T follicular helper cell (primary cell): ENCODE measurements at regions not wholly inside any gene's neighbourhood (a gene's known extent, or its start where the extent isn't known, plus 50 kb on each side); places are given as distances from the start of the nearest gene placed in this dataset.

Experiments used
- DNase-seq: peaks from one replicate; pipeline ENCODE4 v3.0.0-alpha.2; 2020; ENCODE audit warnings: low read depth

DNA sequence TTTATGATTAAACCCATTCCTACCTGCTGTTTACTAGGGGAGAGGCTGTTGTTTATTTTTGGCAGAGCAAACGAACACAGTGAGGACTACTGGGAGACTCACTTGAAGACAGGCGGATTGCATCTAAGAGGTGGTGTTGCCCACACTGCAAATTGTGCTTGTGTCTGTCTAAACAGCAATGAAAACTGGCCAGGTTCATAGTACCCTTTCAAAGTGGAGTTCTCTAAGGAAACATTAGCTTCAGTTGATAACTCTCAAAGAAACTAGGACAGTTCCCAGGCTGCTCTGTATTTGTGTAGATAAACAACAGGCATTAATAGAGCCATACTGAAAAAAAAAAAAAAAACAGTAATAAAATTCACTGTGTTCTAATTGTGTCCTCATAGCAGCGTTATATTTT, 466.0 kb upstream of the RGS6 start:
- no peak for DNase-seq

DNA sequence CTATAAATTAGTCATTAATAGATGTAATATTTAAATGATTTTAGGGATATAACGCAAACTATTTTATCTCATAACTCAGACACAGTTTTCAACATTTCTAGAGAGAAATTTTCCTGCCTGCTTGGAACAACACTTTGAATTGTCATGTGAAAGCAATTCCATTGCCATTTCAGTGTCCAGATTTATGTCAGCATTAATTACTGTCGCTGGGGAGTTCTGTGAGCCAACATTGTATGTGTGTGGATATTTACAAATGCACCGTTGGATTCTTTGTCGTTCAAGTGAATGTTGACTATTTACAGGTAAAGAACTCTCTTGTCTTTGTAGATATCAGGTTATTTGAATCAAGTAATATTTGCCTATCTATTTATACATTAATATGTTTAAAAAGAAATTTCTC, 465.3 kb upstream of the RGS6 start:
- no peak for DNase-seq

DNA sequence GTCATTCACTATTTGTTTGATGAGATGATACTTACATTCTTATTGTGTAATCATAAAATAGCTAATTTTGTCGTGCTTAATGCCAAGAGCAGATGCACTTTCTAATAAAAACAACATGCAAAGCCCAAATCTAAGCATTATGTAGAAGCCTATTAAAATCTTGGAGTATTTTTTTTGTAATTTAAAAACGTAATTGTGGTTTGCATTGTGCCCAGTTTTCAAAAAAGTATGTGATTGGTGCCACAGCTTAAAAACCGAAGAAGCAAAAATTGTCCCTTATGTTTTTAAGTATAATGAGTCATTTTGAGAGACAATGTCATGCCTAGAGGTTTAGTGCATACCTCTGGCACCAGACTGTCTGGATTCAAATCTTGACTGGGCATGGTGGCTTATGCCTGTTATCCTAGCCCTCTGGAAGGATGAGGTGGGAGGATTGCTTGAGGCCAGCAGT, 464.8 kb upstream of the RGS6 start:
- no peak for DNase-seq

DNA sequence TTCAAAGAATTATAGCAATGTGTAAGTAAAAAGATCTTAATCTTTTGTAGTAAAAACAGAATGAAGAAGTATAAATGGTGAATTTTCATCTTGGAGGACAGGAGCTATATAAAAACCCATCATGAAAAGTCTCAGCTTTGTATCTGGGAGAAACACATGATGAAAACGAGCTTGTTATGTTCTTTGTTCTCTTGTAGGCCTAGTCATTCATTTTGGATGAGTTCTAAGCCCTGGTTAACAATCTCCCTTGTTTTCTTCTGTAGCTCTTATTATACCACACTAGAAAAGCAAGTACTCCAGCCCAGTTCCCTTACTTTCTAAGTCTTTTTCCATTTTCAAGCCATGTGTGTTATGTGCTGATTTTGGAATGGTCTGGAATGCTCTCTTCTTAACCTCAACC, 463.5 kb upstream of the RGS6 start:
- no peak for DNase-seq

DNA sequence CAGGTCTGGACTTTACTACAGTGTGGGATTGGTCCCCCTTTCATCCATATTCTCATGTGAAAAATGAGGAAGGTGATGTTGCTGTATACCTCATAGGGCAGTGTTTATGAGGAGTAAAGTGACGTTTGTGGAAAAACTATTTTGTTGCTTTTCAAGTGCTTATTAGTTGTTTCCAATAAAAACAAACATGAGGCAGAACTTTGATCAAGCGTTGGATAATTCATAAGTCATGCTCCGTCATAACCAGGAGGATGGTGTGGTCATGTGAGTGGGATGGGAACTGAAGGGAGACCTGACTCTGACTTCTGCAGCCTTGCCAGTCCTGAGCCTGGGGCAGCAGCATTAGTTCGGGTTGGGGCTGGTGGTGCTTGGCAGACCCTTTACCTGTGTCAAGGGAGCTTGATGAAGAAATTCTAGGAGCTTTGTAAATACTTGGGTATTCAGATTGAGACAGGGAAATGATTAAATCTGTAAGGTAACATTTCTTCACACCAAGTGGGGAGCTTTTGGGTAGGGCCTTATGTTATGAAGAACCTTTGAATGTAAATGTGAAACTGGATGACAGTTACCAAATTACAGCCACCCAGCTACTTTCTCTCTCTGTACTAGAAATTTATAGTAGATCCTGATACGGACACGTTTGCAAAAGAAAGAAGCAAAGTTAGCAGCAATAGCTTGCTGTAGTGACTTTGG, 462.4 kb upstream of the RGS6 start:
- no peak for DNase-seq

DNA sequence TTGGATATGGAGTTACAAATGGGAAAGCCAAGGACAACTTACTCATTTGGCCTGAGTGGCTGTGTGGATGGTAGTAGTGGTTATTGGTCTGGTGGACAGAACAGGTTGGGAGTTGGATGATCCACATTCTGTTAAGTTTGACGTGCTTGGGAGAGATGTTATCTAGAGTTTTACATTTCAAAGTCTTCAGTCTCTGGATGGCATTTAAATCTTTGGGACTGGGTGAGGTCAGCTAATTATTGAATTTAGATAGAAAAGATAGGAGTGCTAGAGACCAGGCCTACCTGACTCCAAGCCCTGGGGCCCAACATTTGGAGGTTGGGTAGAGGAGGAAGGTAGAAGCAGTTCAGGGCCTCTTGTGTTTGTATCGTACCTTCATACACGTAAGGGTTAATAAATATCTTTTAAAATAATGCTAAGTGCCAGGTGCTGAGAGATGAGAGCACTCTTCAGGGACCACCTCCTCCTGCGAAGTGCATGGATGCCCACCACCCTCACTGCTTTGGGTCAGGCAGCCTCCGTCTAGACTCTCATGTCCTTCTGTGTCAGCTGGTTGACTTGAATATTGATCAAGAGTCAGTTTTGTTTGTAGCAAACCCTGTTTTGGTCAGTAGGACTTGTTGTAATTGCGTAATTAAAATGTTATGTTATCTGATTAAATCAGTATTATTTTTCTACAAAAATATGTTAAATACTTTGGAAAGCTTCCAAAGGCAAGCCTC, 460.4 kb upstream of the RGS6 start:
- no peak for DNase-seq

DNA sequence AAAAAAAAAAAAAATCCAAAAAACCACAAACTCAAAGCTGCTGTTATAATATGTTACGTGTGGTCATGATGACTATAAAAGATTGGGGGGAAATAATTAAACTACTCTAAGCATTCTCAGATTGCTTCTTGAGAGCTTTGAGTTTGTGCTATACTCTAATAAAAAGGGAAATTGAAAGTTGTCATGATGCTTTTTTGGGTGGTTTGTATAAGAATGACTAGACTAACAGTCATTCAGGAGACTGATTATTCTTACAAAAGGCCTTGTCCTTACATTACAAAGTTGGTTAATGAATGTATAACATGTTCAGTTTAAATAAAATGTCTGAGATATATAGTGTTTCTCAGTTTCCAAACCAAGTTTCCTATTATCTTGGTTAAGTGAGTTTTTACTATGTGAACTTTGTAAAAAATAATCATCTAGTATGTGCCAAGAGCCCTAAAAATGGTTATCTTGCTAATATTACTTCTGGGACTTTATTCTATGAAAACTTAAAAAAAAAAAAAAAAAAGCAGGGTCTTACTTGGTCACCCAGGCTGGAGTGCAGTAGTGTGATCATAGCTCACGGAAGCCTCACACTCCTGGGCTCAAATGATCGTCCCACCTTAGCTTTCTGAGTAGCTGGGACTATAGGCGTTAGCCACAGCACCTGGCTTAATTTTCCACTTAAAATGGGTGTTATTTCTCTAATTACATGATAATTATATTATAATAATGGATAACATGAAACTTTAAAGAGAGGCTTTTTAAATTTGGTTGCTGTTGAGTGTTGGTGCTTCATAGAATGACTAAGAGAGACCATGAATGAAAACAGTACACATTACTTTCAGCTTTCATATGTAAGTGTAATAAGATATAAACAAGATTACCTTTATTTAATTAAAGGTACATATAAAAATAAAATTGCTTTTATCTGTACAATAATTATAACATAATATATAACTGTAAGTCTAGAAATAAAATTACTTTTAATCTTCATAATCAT, 459.6 kb upstream of the RGS6 start:
- no peak for DNase-seq

DNA sequence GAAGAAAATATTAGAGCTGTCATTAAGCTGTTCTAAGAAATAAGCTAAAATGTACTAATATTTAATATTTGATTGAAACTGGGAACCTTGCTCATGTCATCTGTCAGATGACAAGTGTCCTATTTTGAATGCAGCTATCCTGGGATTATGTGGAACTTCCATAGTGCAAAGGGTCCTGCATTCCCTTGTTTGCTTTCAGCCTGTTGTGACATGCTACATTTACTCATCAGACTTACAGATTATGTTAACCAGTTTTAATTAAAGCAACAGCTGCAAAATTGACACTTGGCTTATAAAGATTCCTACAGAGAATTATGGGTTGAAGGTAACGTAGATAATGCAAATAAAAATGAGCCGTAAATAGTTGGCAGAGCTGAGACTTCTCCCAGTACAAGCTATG, 458.4 kb upstream of the RGS6 start:
- no peak for DNase-seq

DNA sequence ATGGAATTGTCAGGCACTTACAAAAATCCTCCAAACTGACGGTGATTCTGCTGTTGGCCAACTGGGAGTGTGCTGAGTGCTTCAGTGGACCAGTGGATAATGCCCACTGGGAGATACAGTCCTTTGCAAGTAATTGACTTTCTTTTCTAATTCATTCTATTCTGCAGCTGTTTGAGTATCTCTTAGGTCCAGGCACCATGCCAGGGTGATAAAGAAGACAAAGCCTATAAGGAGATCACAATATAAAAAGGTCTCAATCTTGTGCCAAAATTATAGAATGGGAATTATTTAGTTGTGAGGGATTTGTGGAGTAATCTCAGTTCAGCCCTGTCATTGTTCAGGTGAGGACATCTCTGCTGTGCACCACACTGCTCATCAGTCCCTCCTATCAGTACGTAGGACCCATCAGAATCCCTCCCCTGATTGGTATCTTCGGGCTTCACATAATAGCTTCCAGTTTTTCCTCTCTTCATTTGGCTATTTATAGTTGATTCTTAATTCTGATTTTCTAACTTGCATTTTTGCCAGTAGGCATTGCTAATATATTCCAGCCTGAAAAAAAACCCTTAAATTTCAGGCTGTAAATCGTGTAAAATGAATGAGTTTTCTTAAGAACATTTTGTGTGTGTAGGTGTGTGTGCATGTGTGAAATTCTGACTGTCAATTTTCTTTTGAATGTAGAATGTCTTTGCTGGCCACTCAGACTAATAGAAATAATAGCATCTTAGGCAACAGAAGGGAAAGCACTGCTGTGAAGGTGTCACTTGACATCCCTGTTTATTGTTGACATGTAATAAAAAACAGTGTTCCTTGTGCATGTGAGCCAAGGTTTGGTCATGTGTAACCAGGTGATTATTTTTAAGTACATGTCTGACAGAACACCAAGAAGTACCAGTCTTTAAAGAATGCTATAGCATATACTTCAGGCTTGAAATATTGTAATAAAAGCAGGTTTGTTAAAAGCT, 457.6 kb upstream of the RGS6 start:
- no peak for DNase-seq

DNA sequence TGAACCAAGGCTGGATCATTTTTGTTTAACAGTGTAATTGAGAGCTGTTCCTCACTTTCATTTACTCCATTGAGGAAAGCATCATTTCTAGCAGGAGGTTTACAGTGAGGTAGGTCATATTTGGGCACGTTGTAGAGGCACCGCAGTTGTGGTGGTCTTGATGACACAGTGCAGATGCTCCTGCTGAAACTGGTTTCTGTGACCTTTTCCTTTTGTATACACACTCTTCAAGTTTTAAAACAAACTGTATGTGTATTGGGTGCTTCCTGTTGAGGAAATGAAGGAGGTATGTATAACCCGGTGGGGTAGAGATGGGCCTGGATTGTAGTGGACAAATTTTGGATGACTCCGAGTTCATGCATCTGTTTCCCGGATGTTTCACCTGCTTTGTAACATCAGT, 456.3 kb upstream of the RGS6 start:
- no peak for DNase-seq

DNA sequence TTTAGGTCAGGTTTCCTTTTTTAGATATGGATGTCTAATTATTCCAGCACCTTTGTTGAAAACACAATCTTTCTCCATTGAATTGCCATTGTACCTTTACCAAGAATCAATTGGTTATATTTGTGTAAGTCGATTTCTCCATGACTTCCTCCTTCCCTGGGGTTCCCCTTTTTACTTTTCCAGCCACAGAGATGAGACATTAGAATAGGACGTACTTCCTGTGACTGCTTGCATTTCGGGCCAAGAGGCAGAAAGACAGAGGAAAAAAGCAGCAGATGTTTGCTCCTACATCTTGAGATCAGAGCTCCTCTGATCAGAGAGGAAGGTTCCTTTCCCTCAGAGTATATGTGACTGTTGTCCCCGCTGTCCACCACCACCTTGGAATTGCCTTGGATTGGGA, 453.7 kb upstream of the RGS6 start:
- no peak for DNase-seq

DNA sequence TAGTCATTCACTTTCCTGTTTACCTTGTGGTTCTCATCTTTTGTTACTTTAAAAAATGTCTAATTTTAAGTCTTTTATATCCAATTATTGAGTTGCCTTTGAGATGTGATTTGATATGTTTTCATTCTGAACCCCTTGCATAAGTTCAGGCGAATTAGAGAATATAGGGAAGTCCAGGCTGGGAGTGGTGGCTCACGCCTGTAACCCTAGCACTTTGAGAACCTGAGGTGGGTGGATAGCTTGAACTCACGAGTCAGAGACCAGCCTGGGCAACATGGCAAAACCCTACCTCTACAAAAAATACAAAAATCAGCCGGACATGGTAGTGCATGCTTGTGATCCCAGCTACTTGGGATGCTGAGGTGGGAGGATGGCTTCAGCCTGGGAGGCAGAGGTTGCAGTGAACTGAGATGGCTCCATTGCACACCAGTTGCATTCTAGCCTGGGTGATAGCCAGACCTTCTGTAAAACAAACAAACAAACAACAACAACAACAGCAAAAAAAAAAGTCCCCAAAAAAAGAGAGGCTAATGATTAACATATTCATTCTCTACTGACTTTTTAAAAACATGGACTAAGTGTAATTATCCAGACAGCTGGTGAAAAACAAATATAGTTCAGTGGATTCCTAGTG, 451.1 kb upstream of the RGS6 start:
- DNase-seq, result no peak

DNA sequence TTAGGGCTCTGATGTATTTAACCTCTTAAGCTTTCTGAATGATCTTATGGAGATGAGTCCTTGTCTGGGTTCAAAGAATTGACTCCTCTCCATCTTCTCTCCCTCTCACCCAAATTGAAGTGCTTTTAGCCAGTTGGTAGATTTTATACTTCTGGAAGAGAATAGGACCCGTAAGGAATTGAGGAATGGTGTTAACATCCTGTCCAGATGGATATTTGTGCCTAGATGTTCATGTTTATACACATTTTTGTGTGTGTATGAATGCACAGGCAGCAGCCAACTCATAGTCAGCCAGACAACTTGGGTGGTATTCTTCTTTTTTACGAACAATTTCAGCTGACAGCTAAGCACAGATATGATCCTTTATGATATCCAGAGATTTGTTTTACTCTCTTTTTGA, 449.6 kb upstream of the RGS6 start:
- no peak for DNase-seq

DNA sequence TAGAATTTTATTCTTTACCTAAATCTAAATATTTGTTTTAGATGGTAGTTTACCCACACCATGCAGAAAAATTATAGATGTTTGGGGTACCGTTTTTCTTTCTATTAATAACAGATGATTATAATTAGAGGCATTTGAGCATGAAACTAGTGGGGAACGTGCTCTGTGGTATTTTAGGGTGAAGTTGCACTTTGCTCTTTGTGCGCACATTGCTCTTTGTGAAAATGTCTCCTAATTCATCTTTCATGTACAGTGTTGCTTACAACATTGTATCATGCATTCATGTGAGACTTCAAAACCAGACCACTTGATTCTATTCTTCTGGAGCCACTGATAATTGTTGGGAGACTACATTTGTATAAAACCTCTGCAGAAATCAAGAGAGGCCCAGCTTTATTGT, 449.1 kb upstream of the RGS6 start:
- DNase-seq, result no peak

DNA sequence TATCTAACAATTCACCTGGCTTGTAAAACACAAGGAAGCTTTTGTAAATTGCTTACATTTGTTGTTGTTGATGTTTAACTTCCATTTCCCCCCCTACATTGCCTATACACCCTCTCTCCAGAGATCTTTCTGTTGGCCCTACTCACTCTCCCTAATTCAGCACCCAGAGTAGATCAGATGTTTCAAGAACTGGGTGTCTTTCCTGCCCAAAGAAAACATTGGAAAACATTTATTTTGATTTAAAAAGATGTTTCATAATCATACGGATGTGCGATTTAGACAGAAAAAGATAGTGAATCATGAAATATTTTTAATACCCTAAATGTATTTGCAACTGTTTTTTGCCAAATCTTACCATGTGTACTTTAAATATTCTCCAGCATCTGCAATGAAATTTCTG, 446.4 kb upstream of the RGS6 start:
- DNase-seq, result no peak

DNA sequence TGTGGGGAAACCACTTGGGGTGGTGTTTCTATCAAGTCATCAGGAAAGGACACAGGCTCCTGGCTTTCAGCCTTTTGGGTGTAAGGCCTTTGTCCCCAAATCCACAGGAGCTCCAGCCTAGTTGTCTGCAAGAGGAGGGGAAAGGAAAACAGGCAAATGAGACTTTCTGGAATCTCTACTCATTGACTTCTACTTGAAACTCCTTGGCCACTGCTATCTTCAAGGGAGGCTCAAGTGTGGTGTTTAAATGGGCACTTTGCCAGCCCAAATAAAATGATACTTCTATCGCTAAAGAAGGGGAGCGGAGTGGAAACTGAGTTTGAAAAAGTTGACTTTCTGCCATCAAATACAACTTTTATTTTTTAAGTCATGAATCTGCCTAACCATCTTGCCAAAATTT, 445.9 kb upstream of the RGS6 start:
- no peak for DNase-seq

DNA sequence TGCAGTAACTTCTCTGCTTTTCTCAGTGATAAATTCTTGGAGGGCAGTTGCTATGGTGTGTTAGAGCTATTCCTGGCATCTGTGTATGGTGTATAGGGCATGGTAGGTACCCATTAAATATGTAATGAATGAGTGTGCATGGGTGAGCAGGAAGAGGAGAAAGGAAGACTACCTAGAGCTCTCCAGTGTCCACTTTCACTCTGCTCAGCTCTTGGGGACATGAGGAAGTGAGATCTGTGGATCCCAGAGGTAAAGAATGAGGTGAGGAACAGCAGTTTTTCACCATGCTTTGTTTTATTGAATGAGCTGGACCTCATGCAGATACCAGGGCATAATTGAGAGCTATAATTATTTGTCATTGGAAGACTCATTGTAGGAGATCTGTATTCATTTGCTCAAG, 444.8 kb upstream of the RGS6 start:
- DNase-seq, result no peak

DNA sequence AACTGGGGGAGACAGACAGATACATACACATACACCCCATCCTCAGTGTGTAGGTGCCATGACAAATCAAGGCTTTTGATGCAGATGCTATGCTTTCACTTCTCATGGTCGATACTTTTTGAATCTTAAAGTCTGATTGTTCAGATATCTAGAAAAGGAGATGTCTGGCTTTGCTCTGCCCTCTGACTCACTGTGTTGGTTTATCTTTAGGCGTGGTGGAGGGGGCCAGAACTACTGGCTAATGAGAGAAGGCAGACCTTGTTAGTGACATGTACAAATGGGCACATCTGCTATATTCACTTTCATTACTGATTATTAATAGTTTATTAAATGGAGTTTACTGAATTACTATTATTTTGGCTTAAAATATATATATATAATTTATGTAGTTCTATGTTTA, 444.3 kb upstream of the RGS6 start:
- DNase-seq, result no peak

DNA sequence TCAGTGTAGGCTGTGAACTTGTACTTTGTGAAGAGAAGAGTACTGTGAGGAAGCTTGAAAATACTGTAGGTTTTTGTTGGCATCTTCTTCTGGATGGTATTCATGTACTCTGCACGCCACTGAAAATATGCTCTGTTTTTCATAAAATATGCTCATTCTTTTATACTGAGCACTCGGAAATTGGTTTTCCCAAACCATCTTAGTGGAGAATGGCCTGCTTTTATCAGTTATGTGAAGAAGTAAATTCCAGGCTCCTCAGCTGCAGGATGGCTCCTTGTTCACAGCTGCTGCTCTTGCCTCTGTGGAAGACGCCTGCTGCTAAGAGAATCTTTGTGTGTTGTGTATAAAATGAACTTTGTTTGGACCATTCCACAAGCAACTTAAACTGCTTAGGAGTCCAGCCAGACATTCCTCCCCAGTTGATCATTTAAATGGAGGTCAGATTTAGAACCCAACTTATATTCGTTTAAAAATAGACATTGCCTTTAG, 443.5 kb upstream of the RGS6 start:
- DNase-seq, result no peak

DNA sequence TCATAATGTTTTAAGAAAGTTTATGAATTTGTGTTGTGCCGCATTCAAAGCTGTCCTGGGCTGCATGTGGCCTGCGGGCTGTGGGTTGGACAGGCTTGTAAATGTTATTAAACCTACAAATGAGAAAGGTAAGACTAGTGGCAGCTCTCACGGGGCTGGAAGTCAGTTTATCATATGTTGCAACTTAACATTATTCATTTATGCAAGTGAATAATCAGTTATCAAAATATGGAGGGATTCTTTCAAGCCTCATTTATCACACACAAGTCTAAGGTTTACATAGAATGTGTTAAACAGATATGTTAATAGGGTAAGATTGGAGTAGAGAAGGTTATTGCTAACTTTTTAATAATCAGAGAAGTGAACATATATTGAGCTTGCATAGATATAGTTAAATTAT, 442.5 kb upstream of the RGS6 start:
- DNase-seq, result no peak

DNA sequence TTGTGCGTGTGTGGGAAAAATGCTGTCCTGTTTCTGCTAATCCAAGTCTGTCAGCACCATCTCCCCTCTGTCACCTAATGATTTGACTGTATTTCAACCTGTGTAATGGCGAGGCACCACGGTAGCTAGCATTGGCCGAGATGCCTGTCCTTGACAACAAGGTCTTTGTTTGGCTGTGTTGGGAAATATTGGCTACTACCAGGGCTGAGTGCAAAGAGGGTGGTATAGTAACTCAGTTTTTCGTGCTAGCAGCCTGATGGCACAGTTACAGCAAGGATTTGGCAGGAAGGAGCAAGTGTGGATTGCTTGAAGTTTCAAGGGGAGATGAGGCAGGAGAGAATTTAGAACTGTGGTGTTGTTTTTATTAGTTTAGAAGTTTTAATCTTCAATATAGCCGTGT, 440.3 kb upstream of the RGS6 start:
- no peak for DNase-seq
